Neuronal stem cell (in vitro differentiated cells): ENCODE measurements at regions not wholly inside any gene's neighbourhood (a gene's known extent, or its start where the extent isn't known, plus 50 kb on each side); places are given as distances from the start of the nearest gene placed in this dataset.
A peak's percentile ranks its signal among the peaks of the same experiment; 100 is the strongest.

Experiments used
- DNase-seq: peaks from one replicate; pipeline ENCODE4 v3.0.0-alpha.2; 2013; ENCODE audit warnings: low spot score
- H2AFZ ChIP-seq: one replicate; pipeline ENCODE4 v1.6.1; 2013; ENCODE audit warnings: mild to moderate bottlenecking, low read length, inconsistent platforms
- H2AK5ac ChIP-seq: 2 replicates; pipeline ENCODE4 v1.6.1; 2013; ENCODE audit warnings: low read depth, mild to moderate bottlenecking, inconsistent platforms, low read length, moderate library complexity, mixed read lengths
- H2BK120ac ChIP-seq: 2 replicates; pipeline ENCODE4 v1.6.1; 2013; ENCODE audit warnings: low read depth, mild to moderate bottlenecking, inconsistent platforms, low read length, moderate library complexity, mixed read lengths
- H2BK12ac ChIP-seq: one replicate; pipeline ENCODE4 v1.6.1; 2013; ENCODE audit warnings: low read length, inconsistent platforms
- H2BK15ac ChIP-seq: 2 replicates; pipeline ENCODE4 v1.6.1; 2013; ENCODE audit warnings: mild to moderate bottlenecking, low read length, inconsistent platforms, mixed read lengths
- H2BK5ac ChIP-seq: one replicate; pipeline ENCODE4 v1.6.1; 2013; ENCODE audit warnings: inconsistent platforms, mild to moderate bottlenecking, low read length, moderate library complexity
- H3K14ac ChIP-seq: one replicate; pipeline ENCODE4 v1.6.1; 2013; ENCODE audit warnings: low read length, inconsistent platforms
- H3K18ac ChIP-seq: 2 replicates; pipeline ENCODE4 v1.6.1; 2013; ENCODE audit warnings: low read length, inconsistent platforms
- H3K23ac ChIP-seq: 2 replicates; pipeline ENCODE4 v1.6.1; 2013; ENCODE audit warnings: low read depth, mild to moderate bottlenecking, mixed read lengths, low read length, inconsistent platforms; ENCODE audit not compliant: poor library complexity
- H3K27ac ChIP-seq: replicated peaks from 3 replicates; pipeline ENCODE4 v1.5.1; 2013; ENCODE audit warnings: low read length, inconsistent platforms
- H3K27me3 ChIP-seq, 3 experiments: 2 replicates each; pipeline ENCODE4 v1.6.1; 2013; ENCODE audit warnings: low read length in 3 of 3, mild to moderate bottlenecking in 2 of 3, inconsistent platforms in 1 of 3, low read depth in 1 of 3, mixed read lengths in 1 of 3, moderate library complexity in 1 of 3; ENCODE audit not compliant: control insufficient read depth in 3 of 3, insufficient read depth in 3 of 3
- H3K36me3 ChIP-seq, 2 donors: replicated peaks in 1 of 2; 2 replicates each; pipeline ENCODE4 v1.6.1; 2013; ENCODE audit warnings: low read length in 2 of 2; ENCODE audit not compliant: control insufficient read depth in 2 of 2, insufficient read depth in 2 of 2
- H3K4ac ChIP-seq: 2 replicates; pipeline ENCODE4 v1.6.1; 2013; ENCODE audit warnings: inconsistent platforms, mild to moderate bottlenecking, low read length, moderate library complexity
- H3K4me1 ChIP-seq, 2 donors: 1 replicate in 1 of 2; 2 replicates in 1 of 2; pipeline ENCODE4 v1.6.1; 2013; ENCODE audit warnings: low read length in 2 of 2, low read depth in 1 of 2; ENCODE audit not compliant: control insufficient read depth in 2 of 2, insufficient read depth in 1 of 2
- H3K4me2 ChIP-seq: one replicate; pipeline ENCODE4 v1.6.1; 2013; ENCODE audit warnings: mild to moderate bottlenecking, low read length, inconsistent platforms; ENCODE audit not compliant: insufficient read depth, poor library complexity, severe bottlenecking
- H3K4me3 ChIP-seq, 2 donors: 2 replicates each; pipeline ENCODE4 v1.5.1; 2013; ENCODE audit warnings: low read length in 2 of 2, mild to moderate bottlenecking in 2 of 2, inconsistent platforms in 1 of 2, moderate library complexity in 1 of 2
- H3K79me1 ChIP-seq: one replicate; pipeline ENCODE4 v1.6.1; 2013; ENCODE audit warnings: low read depth, mild to moderate bottlenecking, inconsistent platforms, low read length, moderate library complexity
- H3K9ac ChIP-seq: one replicate; pipeline ENCODE4 v1.6.1; 2013; ENCODE audit warnings: mild to moderate bottlenecking, low read depth, low read length, inconsistent platforms; ENCODE audit not compliant: poor library complexity
- H3K9me3 ChIP-seq, 2 donors: replicated peaks in 1 of 2; 2 replicates each; pipeline versions ENCODE3 to v1.6.1; 2013; ENCODE audit warnings: low read length in 2 of 2, mild to moderate bottlenecking in 2 of 2, inconsistent platforms in 1 of 2, low read depth in 1 of 2, mixed read lengths in 1 of 2, moderate library complexity in 1 of 2; ENCODE audit not compliant: control insufficient read depth in 2 of 2, insufficient read depth in 1 of 2
- H4K8ac ChIP-seq: one replicate; pipeline ENCODE4 v1.6.1; 2013; ENCODE audit warnings: low read depth, mild to moderate bottlenecking, inconsistent platforms, low read length, moderate library complexity
- H4K91ac ChIP-seq: one replicate; pipeline ENCODE4 v1.6.1; 2013; ENCODE audit warnings: low read length, low read depth, mild to moderate bottlenecking, inconsistent platforms; ENCODE audit not compliant: poor library complexity
- WGBS, 2 donors: extraction: QIAGEN DNeasy Blood & Tissue Kit; methylation state at CpG; one replicate each; pipeline ENCODE4 v1.1.7; 2013; ENCODE audit warnings: missing lambda C conversion rate in 2 of 2, mixed read lengths in 1 of 2; ENCODE audit not compliant: insufficient read length in 2 of 2, insufficient replicate concordance in 1 of 2; ENCODE audit errors: extremely low coverage in 2 of 2; 5-methylcytosine and 5-hydroxymethylcytosine counted together

GRCh38 chr3:137061186-137061585 is 103.4 kb downstream of the IL20RB start:
- 100% methylated on average over 1 of the region's 4 CpGs; no CpG with 5 or more reads in 1 of the 2 donors for WGBS, 2 donors
- Histone ChIP-seq H3K18ac (no peak overlapping the region), H3K27me3 (peaks cover 0 to under 1% (median 0%) of the 10 kb centered on the region in 3 experiments), H2AFZ (no peak overlapping the region), H2BK15ac (no peak overlapping the region), H3K14ac (no peak overlapping the region), H2BK5ac (no peak overlapping the region), H2AK5ac (no peak overlapping the region), H3K36me3 (no peaks in the 10 kb centered on the region), H4K8ac (no peak overlapping the region), H3K4me3 (no peak overlapping the region), H3K9ac (no peak overlapping the region), H3K4ac (no peak overlapping the region), H3K4me2 (no peak overlapping the region), H3K79me1 (no peaks in the 10 kb centered on the region), H3K23ac (no peak overlapping the region), H3K4me1 (peaks cover 0 to 3% of the 10 kb centered on the region in 2 donors), H4K91ac (no peak overlapping the region), H2BK120ac (no peak overlapping the region), H2BK12ac (no peak overlapping the region), H3K9me3 (no peaks in the 10 kb centered on the region), H3K27ac (no peak overlapping the region)
- no peak for DNase-seq

GRCh38 chr3:137062250-137062649 is 104.5 kb downstream of the IL20RB start:
- Histone ChIP-seq H3K36me3 (no peaks in the 10 kb centered on the region), H3K9ac (no peak overlapping the region), H2BK12ac (no peak overlapping the region), H3K23ac (no peak overlapping the region), H3K14ac (peak overlapping the region; percentile 42), H3K18ac (no peak overlapping the region), H3K4me1 (peaks cover 0 to 3% of the 10 kb centered on the region in 2 donors), H3K79me1 (no peaks in the 10 kb centered on the region), H3K27me3 (peaks cover 0 to 3% (median 0%) of the 10 kb centered on the region in 3 experiments), H2AK5ac (no peak overlapping the region), H3K4me2 (no peak overlapping the region), H3K4ac (no peak overlapping the region), H2BK120ac (no peak overlapping the region), H2BK15ac (no peak overlapping the region), H4K8ac (no peak overlapping the region), H3K4me3 (peak overlapping the region in 1 of 2 donors; percentile 51), H2AFZ (no peak overlapping the region), H4K91ac (no peak overlapping the region), H2BK5ac (no peak overlapping the region), H3K9me3 (no peaks in the 10 kb centered on the region), H3K27ac (no peak overlapping the region)
- no CpG with 5 or more reads among the region's 2 CpGs for WGBS, 2 donors
- no peak for DNase-seq

GRCh38 chr3:137065381-137065780 is 107.6 kb downstream of the IL20RB start:
- H2BK12ac ChIP-seq = no peak overlapping the region
- no peak overlapping the region for H3K27ac ChIP-seq
- no peak overlapping the region for H2AFZ ChIP-seq
- H3K4me2 ChIP-seq = no peak overlapping the region
- H3K27me3 ChIP-seq = peaks cover 0 to 3% (median 0%) of the 10 kb centered on the region in 3 experiments
- H3K79me1 ChIP-seq = no peaks in the 10 kb centered on the region
- no peak overlapping the region for H2BK15ac ChIP-seq
- H3K14ac ChIP-seq = no peak overlapping the region
- WGBS, 2 donors = no CpG with 5 or more reads among the region's 1 CpG
- no peak overlapping the region for H3K18ac ChIP-seq
- peaks cover 0 to 3% of the 10 kb centered on the region in 2 donors for H3K4me1 ChIP-seq
- no peak overlapping the region for H4K8ac ChIP-seq
- H3K36me3 ChIP-seq = no peaks in the 10 kb centered on the region
- no peak for DNase-seq
- H3K4me3 ChIP-seq = no peak overlapping the region
- no peak overlapping the region for H3K9ac ChIP-seq
- no peak overlapping the region for H3K23ac ChIP-seq
- no peak overlapping the region for H3K4ac ChIP-seq
- H2BK5ac ChIP-seq = no peak overlapping the region
- H3K9me3 ChIP-seq = no peaks in the 10 kb centered on the region
- H2AK5ac ChIP-seq = no peak overlapping the region
- H4K91ac ChIP-seq = no peak overlapping the region
- no peak overlapping the region for H2BK120ac ChIP-seq

- no CpG with 5 or more reads among the region's 2 CpGs for WGBS, 2 donors
Observed at GRCh38 chr3:137066092-137066491, 108.3 kb downstream of the IL20RB start.

More at GRCh38 chr3:137066092-137066491, 108.3 kb downstream of the IL20RB start:
- Histone ChIP-seq H2AK5ac (no peak overlapping the region), H3K27me3 (peaks cover 0 to 3% (median 0%) of the 10 kb centered on the region in 3 experiments), H2BK120ac (no peak overlapping the region), H3K9me3 (no peaks in the 10 kb centered on the region), H4K8ac (no peak overlapping the region), H3K18ac (no peak overlapping the region), H3K4me1 (peaks cover 0 to 3% of the 10 kb centered on the region in 2 donors), H3K4me2 (no peak overlapping the region), H3K79me1 (no peaks in the 10 kb centered on the region), H3K27ac (no peak overlapping the region), H3K14ac (no peak overlapping the region), H2BK12ac (no peak overlapping the region), H3K4me3 (no peak overlapping the region), H2AFZ (no peak overlapping the region), H2BK15ac (no peak overlapping the region), H2BK5ac (no peak overlapping the region), H3K4ac (no peak overlapping the region), H4K91ac (no peak overlapping the region), H3K9ac (no peak overlapping the region), H3K23ac (no peak overlapping the region), H3K36me3 (no peaks in the 10 kb centered on the region)
- no peak for DNase-seq
